IPS-18c (cell line): ENCODE measurements at regions not wholly inside any gene's neighbourhood (a gene's known extent, or its start where the extent isn't known, plus 50 kb on each side); places are given as distances from the start of the nearest gene placed in this dataset.

Source experiments
- H3K4me3 ChIP-seq: 2 replicates; pipeline ENCODE4 v1.7.0; 2013; ENCODE audit warnings: low read depth, mild to moderate bottlenecking, low read length, moderate library complexity; ENCODE audit not compliant: insufficient read depth
- H3K9me3 ChIP-seq: one replicate; pipeline ENCODE4 v1.6.1; 2013; ENCODE audit warnings: mild to moderate bottlenecking, low read length, moderate library complexity; ENCODE audit not compliant: control insufficient read depth, insufficient read depth

DNA sequence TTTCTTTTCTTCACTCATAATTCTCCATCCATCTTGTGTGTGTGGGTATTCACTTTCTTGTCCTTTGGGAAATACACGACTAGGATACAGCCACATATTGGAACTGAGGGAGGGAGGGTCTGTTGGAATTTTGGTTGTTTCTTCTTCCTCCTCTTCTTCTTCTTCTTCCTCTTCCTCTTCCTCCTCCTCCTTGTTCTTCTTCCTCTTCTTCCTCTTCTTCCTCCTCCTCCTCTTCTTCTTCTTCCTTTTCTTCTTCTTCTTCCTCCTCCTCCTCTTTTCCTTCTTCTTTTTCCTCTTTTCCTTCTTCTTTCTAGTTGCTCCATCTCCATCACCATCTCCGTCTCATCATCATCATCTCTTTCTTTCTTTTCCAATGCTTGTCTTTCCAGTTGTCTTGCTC lies 1307.3 kb upstream of the ZEB2 start:
- no peaks in the 10 kb centered on the region for H3K9me3 ChIP-seq
- no peak overlapping the region for H3K4me3 ChIP-seq

DNA sequence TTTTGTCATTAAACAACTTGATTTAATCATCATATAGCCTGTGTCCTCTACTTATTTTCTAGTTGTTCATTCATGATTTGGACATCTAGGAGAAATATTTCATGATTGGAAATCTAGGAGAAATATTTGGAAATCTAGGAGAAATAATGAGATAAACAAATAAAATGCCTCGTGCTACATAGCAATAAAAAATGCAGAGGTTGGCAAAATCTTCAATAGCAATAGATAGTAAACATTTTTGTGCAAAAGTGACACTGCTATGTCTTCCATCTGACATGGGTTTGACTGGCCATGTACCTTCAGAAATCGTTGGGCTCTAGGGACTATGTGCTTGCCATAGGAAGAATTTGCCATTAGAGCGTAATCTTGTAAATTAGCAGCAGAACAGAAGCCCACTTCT lies 1304.5 kb upstream of the ZEB2 start:
- H3K9me3 ChIP-seq = no peaks in the 10 kb centered on the region
- H3K4me3 ChIP-seq = no peak overlapping the region

DNA sequence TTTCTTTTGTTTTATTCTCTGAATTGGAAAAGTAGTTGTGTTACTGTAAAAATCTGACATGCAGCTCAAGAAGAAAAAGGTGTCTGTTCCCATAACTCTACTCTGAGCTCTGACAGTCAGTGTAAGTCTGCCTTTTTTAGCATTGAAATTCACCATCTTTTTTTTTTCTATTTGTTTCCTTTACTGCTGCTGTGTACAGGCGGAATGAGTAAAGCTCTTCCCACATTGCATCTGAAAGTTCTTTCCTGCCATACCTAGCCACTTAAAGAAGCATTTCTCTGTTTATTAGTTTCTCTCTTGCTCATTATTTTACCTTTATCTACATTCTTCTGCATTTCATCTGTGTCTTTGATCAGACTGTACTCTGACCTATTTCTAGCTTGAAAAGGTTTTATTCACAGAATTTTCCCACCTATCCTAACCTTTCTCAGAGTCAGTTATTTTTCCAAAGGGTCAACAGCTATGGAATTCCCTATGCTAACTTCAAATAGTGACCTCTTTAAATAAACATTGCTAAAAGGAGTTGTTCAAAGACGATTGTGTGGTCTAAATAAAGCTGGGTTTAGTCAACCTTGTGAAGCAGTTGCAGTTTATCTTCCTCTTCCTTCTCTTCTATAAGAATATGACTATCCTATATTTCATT lies 1303.1 kb upstream of the ZEB2 start:
- H3K4me3 ChIP-seq = no peak overlapping the region
- H3K9me3 ChIP-seq = no peaks in the 10 kb centered on the region

DNA sequence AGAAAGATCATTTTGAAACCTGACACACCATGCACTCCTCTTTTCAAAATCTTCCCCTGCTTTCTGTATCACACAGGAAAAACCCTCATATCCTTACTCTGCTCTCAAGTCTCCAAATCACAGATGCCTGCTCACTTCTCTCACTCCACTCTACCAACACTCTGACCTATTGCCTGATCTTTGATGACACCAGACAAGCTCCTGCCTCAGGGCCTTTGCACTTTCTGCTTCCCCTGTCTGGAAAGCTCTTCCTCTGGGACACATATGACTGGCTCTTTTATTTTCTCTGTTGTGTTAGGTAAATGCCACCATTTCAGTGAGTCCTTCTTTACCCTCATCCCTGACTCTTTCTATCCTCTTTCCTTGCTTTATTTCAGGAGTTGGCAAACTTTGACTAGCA lies 1300.7 kb upstream of the ZEB2 start:
- H3K4me3 ChIP-seq = no peak overlapping the region
- no peaks in the 10 kb centered on the region for H3K9me3 ChIP-seq

DNA sequence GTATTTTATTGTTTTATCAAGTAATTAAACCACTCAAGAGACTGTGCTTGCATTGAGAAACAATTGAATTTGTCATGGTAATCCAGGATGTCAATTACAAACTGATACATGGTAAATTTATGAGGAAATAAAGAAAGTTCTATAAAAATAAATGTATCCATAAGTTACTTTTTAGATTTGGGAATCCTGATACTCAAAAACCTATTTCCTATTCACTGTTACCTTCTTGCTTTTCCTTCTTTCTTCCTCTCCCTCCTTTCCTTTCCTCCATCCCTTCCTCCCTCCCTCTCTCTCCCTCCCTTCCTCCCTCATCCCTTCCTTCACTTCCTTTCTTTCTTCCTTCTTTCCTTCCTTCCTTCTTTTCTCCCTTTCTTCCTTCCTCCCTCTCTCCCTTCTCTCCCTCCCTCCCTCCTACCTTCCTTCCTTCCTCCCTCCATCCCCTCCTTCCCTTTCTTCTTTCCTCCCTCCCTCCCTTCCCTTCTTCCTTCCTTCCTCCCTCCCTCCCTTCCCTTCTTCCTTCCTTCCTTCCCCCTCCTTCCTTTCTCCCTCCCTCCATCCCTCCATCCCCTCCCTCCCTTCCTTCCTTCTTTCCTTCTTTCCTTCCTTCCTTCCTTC lies 1299.1 kb upstream of the ZEB2 start:
- H3K4me3 ChIP-seq = no peak overlapping the region

DNA sequence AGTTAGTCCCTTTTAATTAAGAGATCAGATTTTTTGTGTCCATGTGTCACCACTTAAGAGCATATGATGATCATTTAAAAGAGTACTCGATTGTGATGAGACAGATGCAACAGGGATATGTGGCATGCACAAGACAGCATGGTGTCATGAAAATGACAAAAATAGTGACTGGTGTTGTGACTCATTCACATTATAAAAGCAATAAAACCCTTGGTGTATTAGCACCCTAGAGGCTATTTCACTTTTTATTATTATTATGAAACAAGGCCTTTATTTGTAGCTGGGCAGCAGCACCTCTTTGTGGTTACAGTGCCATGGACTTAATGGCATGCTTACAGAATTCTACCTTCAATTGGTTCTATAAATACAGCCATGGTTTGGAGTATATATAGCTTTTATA lies 1296.0 kb upstream of the ZEB2 start:
- H3K4me3 ChIP-seq = no peak overlapping the region
- no peaks in the 10 kb centered on the region for H3K9me3 ChIP-seq

More for the DNA sequence above, 1299.1 kb upstream of the ZEB2 start:
- H3K9me3 ChIP-seq = no peaks in the 10 kb centered on the region

DNA sequence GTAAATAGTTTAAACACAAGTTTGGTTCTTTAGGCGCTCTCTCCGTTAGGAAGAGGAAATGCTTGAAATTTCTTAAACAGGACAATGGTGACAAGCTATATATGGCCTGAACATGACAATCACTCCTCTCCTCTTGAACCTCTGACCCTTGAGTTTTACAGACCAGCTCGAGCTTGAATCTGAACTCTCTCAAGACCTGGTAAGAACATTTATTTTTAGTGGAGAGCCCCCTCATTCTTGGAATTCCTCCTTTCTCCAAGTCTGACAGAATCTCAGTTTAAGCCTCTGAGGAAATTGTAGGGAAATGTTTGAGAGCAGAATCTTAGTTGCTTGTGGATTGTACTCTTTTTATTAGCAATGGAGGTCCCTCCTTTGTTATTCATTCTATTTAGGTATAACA lies 1293.6 kb upstream of the ZEB2 start:
- Histone ChIP-seq H3K4me3 (no peak overlapping the region), H3K9me3 (no peaks in the 10 kb centered on the region)

DNA sequence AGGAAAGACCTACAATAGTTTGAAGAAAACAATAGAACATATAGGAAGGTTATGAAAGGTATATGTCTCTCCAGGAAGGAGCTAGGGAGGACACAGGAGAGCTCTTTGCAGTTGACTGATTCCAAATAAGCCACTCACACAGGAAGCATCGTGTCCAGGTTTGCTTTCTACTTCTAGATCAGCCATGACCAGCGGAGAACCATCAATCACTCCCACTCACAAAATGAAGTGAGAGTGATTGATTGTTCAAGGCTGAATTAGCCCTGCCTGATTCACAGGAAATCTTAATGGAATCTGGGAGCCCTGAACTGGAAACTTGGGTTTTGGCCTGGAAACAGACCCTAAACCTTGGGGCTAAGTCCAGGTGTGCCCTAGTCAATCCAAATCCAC lies 1292.2 kb upstream of the ZEB2 start:
- H3K4me3 ChIP-seq = no peak overlapping the region
- H3K9me3 ChIP-seq = no peaks in the 10 kb centered on the region

DNA sequence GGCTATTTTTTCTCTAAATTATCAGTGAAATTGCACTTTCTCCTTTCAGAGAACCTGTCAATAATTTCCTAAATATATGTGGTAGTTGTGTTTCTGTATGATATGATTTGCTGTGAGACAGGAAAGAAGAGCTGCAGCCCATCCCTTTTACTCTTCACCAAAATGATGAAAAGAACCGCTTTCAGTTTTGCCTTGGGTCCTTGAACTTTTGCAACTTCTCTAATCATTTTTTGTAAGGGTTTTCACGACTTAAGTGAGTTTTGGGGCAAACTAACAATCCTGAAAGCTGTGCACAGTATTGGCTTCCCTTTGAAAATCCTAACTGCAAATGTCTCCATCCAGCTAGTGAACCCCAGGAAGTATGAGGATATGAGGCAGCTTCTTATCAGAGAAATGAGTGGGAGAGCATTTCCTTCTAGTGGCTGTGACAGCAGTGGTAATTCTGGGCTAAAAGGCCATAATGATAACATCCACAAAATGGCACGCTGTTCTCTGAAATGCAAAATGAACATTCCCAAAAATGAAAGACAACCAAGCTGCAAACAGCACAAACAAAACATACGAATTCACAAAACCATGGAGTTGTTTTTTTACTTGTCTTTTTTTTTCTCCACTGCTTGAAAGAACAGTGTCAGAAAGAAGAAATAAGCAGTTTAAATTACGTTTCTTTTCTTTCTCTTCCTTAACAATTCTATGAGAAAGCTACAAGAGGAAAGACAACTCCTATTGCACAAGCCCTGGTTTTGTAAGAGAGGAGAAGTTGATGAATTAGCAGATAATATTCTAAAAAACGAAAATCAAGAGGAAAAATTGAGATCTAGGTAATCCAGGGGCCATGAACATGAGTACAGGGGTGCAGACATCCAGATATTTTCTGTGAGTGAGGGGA lies 1291.6 kb upstream of the ZEB2 start:
- Histone ChIP-seq H3K9me3 (no peaks in the 10 kb centered on the region), H3K4me3 (no peak overlapping the region)

DNA sequence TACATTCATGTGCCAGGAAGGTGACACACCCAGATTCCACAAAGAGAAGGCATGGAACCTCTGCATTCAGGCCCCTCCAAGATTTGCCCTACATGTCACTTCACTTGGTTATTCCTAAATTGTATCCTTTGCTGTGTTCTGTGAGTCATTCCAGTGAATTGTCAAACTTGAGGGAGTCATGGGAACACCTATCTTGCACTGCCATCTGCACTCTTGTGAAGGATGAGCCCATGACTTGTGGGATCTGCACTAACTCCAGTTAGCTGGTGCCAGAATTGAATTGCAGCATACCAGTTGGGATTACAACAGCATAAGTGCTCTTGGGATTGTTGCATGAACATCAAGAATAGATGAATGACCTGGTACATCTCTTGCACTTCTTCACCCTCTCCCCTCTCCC lies 1288.0 kb upstream of the ZEB2 start:
- no peak overlapping the region for H3K4me3 ChIP-seq
- H3K9me3 ChIP-seq = no peaks in the 10 kb centered on the region

DNA sequence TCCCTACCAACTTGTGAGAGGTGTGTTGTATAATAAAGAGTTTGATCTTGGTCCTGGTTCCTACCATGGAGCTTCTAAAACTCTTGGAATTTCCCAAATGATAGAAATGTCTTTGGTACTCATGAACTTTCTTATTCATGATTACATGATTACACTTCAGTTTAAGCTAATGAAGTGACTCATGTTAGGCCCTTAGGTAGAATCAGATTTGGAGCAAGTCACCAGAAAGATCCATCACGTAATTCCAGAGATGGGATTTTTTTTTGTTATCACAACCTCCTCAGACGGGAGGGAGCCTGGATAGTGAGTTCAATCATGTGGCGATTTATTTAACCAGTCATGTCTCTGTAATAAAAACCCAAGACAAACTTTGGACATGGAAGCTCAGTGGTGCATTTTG lies 1287.6 kb upstream of the ZEB2 start:
- Histone ChIP-seq H3K9me3 (no peaks in the 10 kb centered on the region), H3K4me3 (no peak overlapping the region)

DNA sequence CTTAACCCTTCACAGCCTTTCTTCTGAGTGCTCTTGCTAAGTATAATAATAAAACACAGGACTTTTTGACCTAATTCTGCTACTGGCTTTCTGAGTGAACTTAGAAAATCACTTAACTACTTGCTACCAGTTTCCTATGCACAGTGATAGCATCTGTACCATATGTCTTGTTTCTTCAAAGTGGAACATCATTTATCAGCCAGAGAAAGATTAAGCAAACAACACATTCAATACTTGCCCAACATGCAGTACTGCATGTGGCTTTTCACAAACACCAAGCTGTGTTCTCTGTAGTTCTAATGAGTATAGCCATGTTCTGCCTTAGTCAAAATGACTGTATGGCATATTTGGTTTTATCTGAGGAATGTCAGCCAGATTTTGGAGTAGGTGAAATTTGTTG lies 1286.6 kb upstream of the ZEB2 start:
- H3K9me3 ChIP-seq = no peaks in the 10 kb centered on the region
- H3K4me3 ChIP-seq = no peak overlapping the region

DNA sequence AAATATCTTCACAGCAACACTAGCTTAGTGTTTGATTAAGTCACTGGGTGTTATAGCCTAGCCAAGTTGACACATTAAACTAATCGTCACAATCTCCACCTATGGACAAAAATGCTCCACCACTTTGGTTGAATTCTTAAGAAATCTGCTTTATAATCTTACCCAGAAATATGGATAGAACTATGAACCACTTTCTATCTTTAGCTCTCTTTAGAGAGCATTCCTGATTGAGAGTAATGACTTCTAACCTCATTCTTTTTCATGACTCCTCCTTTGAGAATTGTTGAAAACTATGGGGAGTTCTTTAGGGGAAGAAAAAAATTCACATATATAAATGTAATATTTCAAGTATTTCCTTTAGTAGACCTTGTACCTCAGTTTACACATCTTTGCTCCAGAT lies 1282.2 kb upstream of the ZEB2 start:
- Histone ChIP-seq H3K9me3 (no peaks in the 10 kb centered on the region), H3K4me3 (no peak overlapping the region)

DNA sequence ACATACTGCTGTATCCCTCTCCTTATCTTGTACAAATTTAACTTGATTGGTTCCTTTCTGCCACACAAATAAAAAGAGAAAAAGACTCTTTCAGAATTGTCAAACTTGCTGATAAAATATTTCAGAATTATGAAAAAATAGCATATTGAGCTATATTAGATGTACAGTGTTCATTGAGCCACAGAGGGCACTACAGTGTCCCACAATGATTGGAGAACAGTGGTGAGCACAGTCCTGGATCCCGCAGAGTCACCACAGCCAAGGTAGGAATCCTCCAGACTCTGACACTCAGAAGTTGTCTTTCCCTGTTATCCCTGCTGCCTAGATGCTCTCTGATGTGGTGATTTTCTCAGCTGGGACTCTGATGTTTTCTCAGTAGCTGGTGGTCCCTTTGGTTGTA lies 1281.3 kb upstream of the ZEB2 start:
- peaks cover 2% of the 10 kb centered on the region for H3K9me3 ChIP-seq
- no peak overlapping the region for H3K4me3 ChIP-seq

DNA sequence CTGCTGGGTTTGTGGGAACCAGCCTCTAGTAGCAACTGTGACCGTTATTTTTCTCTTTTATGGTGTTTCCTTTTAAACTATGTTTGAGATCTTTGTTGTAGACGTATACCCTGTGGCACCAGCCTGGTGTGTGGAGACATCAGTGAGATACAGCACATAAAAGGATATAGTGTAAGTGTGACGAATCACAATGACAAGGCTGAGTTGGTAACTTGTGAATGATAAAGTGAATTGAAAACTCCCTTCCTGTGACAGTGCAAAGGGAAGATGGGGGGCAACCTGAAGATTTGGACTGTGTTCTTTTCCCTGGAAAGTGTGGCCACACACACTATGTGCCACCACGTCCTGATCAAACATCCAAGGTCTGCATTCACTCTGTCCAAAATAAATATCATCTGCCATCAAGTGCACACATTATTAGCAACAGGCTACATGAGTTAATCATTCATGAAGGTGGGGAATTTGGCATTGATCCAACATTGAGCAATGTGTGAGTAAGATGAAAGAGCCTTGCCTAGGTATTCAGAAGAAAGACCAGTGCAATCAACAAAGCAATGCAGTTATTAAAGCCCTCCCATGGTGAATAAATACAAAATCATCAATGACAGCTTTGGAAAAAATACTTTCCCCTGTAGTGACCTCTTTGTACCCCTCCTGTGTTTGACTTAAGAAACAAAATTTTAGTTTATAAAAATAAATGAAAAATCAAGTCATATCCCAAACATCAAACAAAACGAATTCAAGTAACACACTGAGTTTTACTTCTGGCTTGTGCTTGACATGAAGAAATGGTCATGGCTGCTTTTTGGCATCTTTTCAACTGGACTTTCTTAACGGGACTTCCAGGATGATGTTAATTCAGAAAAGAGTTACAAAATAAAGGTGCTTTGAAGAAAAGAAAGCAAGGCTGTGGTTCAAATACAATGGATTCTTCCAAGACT lies 1280.5 kb upstream of the ZEB2 start:
- H3K4me3 ChIP-seq = no peak overlapping the region
- peaks cover 2% of the 10 kb centered on the region for H3K9me3 ChIP-seq

DNA sequence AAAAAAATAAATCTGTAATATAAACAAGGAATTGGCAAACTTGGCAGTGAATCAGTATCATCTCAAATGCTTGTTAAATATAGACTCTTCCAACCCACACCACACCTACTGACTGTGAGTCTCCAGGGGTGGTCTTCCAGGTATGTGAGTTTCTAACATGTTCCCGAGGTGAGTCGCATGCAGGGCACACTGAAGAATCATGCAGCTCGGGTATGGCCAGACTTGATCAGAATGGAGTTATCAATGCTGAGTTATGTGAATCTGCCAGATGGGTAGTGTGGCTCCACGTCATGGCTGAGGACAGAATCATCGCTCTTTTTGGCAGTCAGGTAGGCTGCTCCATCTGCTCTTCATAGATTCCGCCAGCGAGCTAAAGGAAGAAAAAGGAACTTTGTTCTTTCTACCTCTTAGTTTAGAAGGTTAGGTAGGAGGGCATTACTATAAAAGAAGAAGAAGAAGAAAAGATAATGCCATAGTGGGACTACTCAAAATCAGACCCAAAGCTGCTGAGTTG lies 1279.7 kb upstream of the ZEB2 start:
- Histone ChIP-seq H3K4me3 (no peak overlapping the region), H3K9me3 (peaks cover 2% of the 10 kb centered on the region)

DNA sequence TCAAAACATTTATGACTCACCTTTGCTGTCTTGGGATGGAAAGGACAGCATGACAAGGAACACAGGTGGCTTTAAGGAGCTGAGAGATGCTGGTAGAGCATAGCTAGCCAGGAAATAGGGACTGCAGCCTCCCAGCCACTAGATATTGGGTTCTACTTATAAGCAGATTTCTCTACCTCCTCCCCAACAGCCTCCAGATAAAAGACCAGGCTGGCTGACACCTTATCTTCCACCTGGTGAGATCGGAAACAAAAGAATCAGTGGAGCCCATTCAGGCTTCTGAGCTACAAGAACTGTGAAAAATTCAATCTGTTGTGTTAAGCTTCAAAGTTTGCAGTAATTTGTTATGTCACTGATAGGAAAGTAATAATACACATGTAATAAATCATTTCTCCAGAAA lies 1278.5 kb upstream of the ZEB2 start:
- Histone ChIP-seq H3K9me3 (peaks cover 2% of the 10 kb centered on the region), H3K4me3 (no peak overlapping the region)
